DLD1 (cell line): ENCODE measurements at regions not wholly inside any gene's neighbourhood (a gene's known extent, or its start where the extent isn't known, plus 50 kb on each side); places are given as distances from the start of the nearest gene placed in this dataset.
"Not testable (repeated sequence)": the region's sequence is repeated elsewhere in the genome, so short reads cannot be mapped to it uniquely, and the experiment has no call there.

Experiments
- in situ Hi-C: cut with HindIII; loops from 2 replicates; pipeline ENCODE4 v1.10.0; 2017; ENCODE audit warnings: low sequenced_read_pairs

GRCh38 chr2:4964579-4964978, 727.6 kb upstream of the SOX11 start:
- in situ Hi-C loops: no loop called here

- in situ Hi-C loops: no loop called here
Observed at GRCh38 chr2:4965556-4966320, 726.4 kb upstream of the SOX11 start.

- in situ Hi-C loops: no loop called here
Observed at GRCh38 chr2:4967206-4967605, 725.0 kb upstream of the SOX11 start.

GRCh38 chr2:4972472-4972871, 719.7 kb upstream of the SOX11 start:
- in situ Hi-C loops: no loop called here

GRCh38 chr2:4973354-4973753, 718.8 kb upstream of the SOX11 start:
- in situ Hi-C loops: no loop called here

GRCh38 chr2:4973973-4974372, 718.2 kb upstream of the SOX11 start:
- in situ Hi-C loops: no loop called here

- in situ Hi-C loops: no loop called here
Observed at GRCh38 chr2:4976407-4976806, 715.8 kb upstream of the SOX11 start.

- in situ Hi-C loops: no loop called here
Observed at GRCh38 chr2:4979111-4979510, 713.1 kb upstream of the SOX11 start.

- in situ Hi-C loops: no loop called here
Observed at GRCh38 chr2:4980995-4981394, 711.2 kb upstream of the SOX11 start.

GRCh38 chr2:4981802-4982409, 710.3 kb upstream of the SOX11 start:
- in situ Hi-C loops: no loop called here

GRCh38 chr2:4988444-4988843, 703.7 kb upstream of the SOX11 start:
- in situ Hi-C loops: not testable (repeated sequence)

- in situ Hi-C loops: no loop called here
Observed at GRCh38 chr2:4992226-4992625, 700.0 kb upstream of the SOX11 start.

- in situ Hi-C loops: no loop called here
Observed at GRCh38 chr2:4995466-4995865, 696.7 kb upstream of the SOX11 start.

- in situ Hi-C loops: no loop called here
Observed at GRCh38 chr2:5007596-5007995, 684.6 kb upstream of the SOX11 start.

GRCh38 chr2:5019324-5019723, 672.9 kb upstream of the SOX11 start:
- in situ Hi-C loops: no loop called here

- in situ Hi-C loops: no loop called here
Observed at GRCh38 chr2:5020116-5020875, 671.9 kb upstream of the SOX11 start.

GRCh38 chr2:5021136-5021535, 671.0 kb upstream of the SOX11 start:
- in situ Hi-C loops: no loop called here

- in situ Hi-C loops: no loop called here
Observed at GRCh38 chr2:5022061-5022460, 670.1 kb upstream of the SOX11 start.

GRCh38 chr2:5022708-5023635, 669.2 kb upstream of the SOX11 start:
- in situ Hi-C loops: not testable (repeated sequence)

GRCh38 chr2:5026571-5027234, 665.5 kb upstream of the SOX11 start:
- in situ Hi-C loops: no loop called here
